ENCODE measurements at regions not wholly inside any gene's neighbourhood (a gene's known extent, or its start where the extent isn't known, plus 50 kb on each side); places are given as distances from the start of the nearest gene placed in this dataset.

- H4K91ac ChIP-seq (ENCODE audit: low read depth, low read length, poor library complexity) = no peak overlapping the region
- H2AK5ac ChIP-seq (ENCODE audit: low read depth, low read length) = no peak overlapping the region
- no peak overlapping the region for H3K14ac ChIP-seq (ENCODE audit: low read length)
- no peak overlapping the region for H3K4me2 ChIP-seq (ENCODE audit: insufficient read depth, low read length, poor library complexity, severe bottlenecking)
- no peak overlapping the region for H3K27ac ChIP-seq (replicated peaks; ENCODE audit: low read length)
- H3K18ac ChIP-seq (ENCODE audit: low read length) = no peak overlapping the region
- H3K9me3 ChIP-seq (replicated peaks in 1 of 2; ENCODE audit: control insufficient read depth in 2 of 2, insufficient read depth in 1 of 2, low read depth in 1 of 2, low read length in 2 of 2) = no peaks in the 10 kb centered on the region
- H2BK12ac ChIP-seq (ENCODE audit: low read length) = no peak overlapping the region
- no peaks in the 10 kb centered on the region for H3K79me1 ChIP-seq (ENCODE audit: low read depth, low read length)
- H3K4me3 ChIP-seq (ENCODE audit: low read length in 2 of 2) = no peak overlapping the region
- no peak overlapping the region for H2AFZ ChIP-seq (ENCODE audit: low read length)
- H2BK120ac ChIP-seq (ENCODE audit: low read depth, low read length) = no peak overlapping the region
- DNase-seq (ENCODE audit: low spot score) = no peak
- no peak overlapping the region for H3K4ac ChIP-seq (ENCODE audit: low read length)
- H3K9ac ChIP-seq (ENCODE audit: low read depth, low read length, poor library complexity) = no peak overlapping the region
- no peak overlapping the region for H4K8ac ChIP-seq (ENCODE audit: low read depth, low read length)
- H3K23ac ChIP-seq (ENCODE audit: low read depth, low read length, poor library complexity) = no peak overlapping the region
- no peaks in the 10 kb centered on the region for H3K4me1 ChIP-seq (ENCODE audit: control insufficient read depth in 2 of 2, insufficient read depth in 1 of 2, low read depth in 1 of 2, low read length in 2 of 2)
- no CpG with 5 or more reads among the region's 1 CpG for WGBS, 2 donors (ENCODE audit: extremely low coverage in 2 of 2, insufficient read length in 2 of 2, insufficient replicate concordance in 1 of 2)
- H2BK15ac ChIP-seq (ENCODE audit: low read length) = no peak overlapping the region
- no peaks in the 10 kb centered on the region for H3K27me3 ChIP-seq (ENCODE audit: control insufficient read depth in 3 of 3, insufficient read depth in 3 of 3, low read depth in 1 of 3, low read length in 3 of 3)
- H2BK5ac ChIP-seq (ENCODE audit: low read length) = no peak overlapping the region
- no peaks in the 10 kb centered on the region for H3K36me3 ChIP-seq (replicated peaks in 1 of 2; ENCODE audit: control insufficient read depth in 2 of 2, insufficient read depth in 2 of 2, low read length in 2 of 2)
These were observed 264.5 kb upstream of the RASGRP1 start for GRCh38 chr15:38829086-38829485.

GRCh38 chr15:38842226-38842625 is 277.6 kb upstream of the RASGRP1 start:
- no CpG with 5 or more reads among the region's 1 CpG for WGBS, 2 donors (ENCODE audit: extremely low coverage in 2 of 2, insufficient read length in 2 of 2, insufficient replicate concordance in 1 of 2)
- H4K8ac ChIP-seq (ENCODE audit: low read depth, low read length) = no peak overlapping the region
- no peak overlapping the region for H3K27ac ChIP-seq (replicated peaks; ENCODE audit: low read length)
- no peak overlapping the region for H3K9ac ChIP-seq (ENCODE audit: low read depth, low read length, poor library complexity)
- H3K4me3 ChIP-seq (ENCODE audit: low read length in 2 of 2) = no peak overlapping the region
- no peaks in the 10 kb centered on the region for H3K79me1 ChIP-seq (ENCODE audit: low read depth, low read length)
- H3K9me3 ChIP-seq (replicated peaks in 1 of 2; ENCODE audit: control insufficient read depth in 2 of 2, insufficient read depth in 1 of 2, low read depth in 1 of 2, low read length in 2 of 2) = no peaks in the 10 kb centered on the region
- H3K14ac ChIP-seq (ENCODE audit: low read length) = no peak overlapping the region
- H2AK5ac ChIP-seq (ENCODE audit: low read depth, low read length) = no peak overlapping the region
- no peak overlapping the region for H4K91ac ChIP-seq (ENCODE audit: low read depth, low read length, poor library complexity)
- no peak overlapping the region for H3K4me2 ChIP-seq (ENCODE audit: insufficient read depth, low read length, poor library complexity, severe bottlenecking)
- H3K4ac ChIP-seq (ENCODE audit: low read length) = no peak overlapping the region
- no peak overlapping the region for H3K18ac ChIP-seq (ENCODE audit: low read length)
- no peaks in the 10 kb centered on the region for H3K4me1 ChIP-seq (ENCODE audit: control insufficient read depth in 2 of 2, insufficient read depth in 1 of 2, low read depth in 1 of 2, low read length in 2 of 2)
- H2BK15ac ChIP-seq (ENCODE audit: low read length) = no peak overlapping the region
- no peak overlapping the region for H3K23ac ChIP-seq (ENCODE audit: low read depth, low read length, poor library complexity)
- H2BK5ac ChIP-seq (ENCODE audit: low read length) = no peak overlapping the region
- H3K27me3 ChIP-seq (ENCODE audit: control insufficient read depth in 3 of 3, insufficient read depth in 3 of 3, low read depth in 1 of 3, low read length in 3 of 3) = no peaks in the 10 kb centered on the region
- no peak overlapping the region for H2BK120ac ChIP-seq (ENCODE audit: low read depth, low read length)
- no peak overlapping the region for H2BK12ac ChIP-seq (ENCODE audit: low read length)
- no peaks in the 10 kb centered on the region for H3K36me3 ChIP-seq (replicated peaks in 1 of 2; ENCODE audit: control insufficient read depth in 2 of 2, insufficient read depth in 2 of 2, low read length in 2 of 2)
- DNase-seq (ENCODE audit: low spot score) = no peak
- H2AFZ ChIP-seq (ENCODE audit: low read length) = no peak overlapping the region

GRCh38 chr15:38843051-38843501 is 278.5 kb upstream of the RASGRP1 start:
- H4K91ac ChIP-seq (ENCODE audit: low read depth, low read length, poor library complexity) = no peak overlapping the region
- H2BK12ac ChIP-seq (ENCODE audit: low read length) = no peak overlapping the region
- no peaks in the 10 kb centered on the region for H3K9me3 ChIP-seq (replicated peaks in 1 of 2; ENCODE audit: control insufficient read depth in 2 of 2, insufficient read depth in 1 of 2, low read depth in 1 of 2, low read length in 2 of 2)
- H2BK5ac ChIP-seq (ENCODE audit: low read length) = no peak overlapping the region
- H3K4me2 ChIP-seq (ENCODE audit: insufficient read depth, low read length, poor library complexity, severe bottlenecking) = no peak overlapping the region
- DNase-seq (ENCODE audit: low spot score) = no peak
- H3K4ac ChIP-seq (ENCODE audit: low read length) = no peak overlapping the region
- WGBS, 2 donors (ENCODE audit: extremely low coverage in 2 of 2, insufficient read length in 2 of 2, insufficient replicate concordance in 1 of 2) = no CpG with 5 or more reads among the region's 3 CpGs
- H3K14ac ChIP-seq (ENCODE audit: low read length) = no peak overlapping the region
- no peaks in the 10 kb centered on the region for H3K4me1 ChIP-seq (ENCODE audit: control insufficient read depth in 2 of 2, insufficient read depth in 1 of 2, low read depth in 1 of 2, low read length in 2 of 2)
- no peak overlapping the region for H3K9ac ChIP-seq (ENCODE audit: low read depth, low read length, poor library complexity)
- no peaks in the 10 kb centered on the region for H3K36me3 ChIP-seq (replicated peaks in 1 of 2; ENCODE audit: control insufficient read depth in 2 of 2, insufficient read depth in 2 of 2, low read length in 2 of 2)
- H2BK15ac ChIP-seq (ENCODE audit: low read length) = no peak overlapping the region
- H3K4me3 ChIP-seq (ENCODE audit: low read length in 2 of 2) = no peak overlapping the region
- H3K23ac ChIP-seq (ENCODE audit: low read depth, low read length, poor library complexity) = no peak overlapping the region
- H4K8ac ChIP-seq (ENCODE audit: low read depth, low read length) = no peak overlapping the region
- no peak overlapping the region for H2AK5ac ChIP-seq (ENCODE audit: low read depth, low read length)
- no peak overlapping the region for H3K18ac ChIP-seq (ENCODE audit: low read length)
- H2BK120ac ChIP-seq (ENCODE audit: low read depth, low read length) = no peak overlapping the region
- no peaks in the 10 kb centered on the region for H3K27me3 ChIP-seq (ENCODE audit: control insufficient read depth in 3 of 3, insufficient read depth in 3 of 3, low read depth in 1 of 3, low read length in 3 of 3)
- H3K27ac ChIP-seq (replicated peaks; ENCODE audit: low read length) = no peak overlapping the region
- no peaks in the 10 kb centered on the region for H3K79me1 ChIP-seq (ENCODE audit: low read depth, low read length)
- H2AFZ ChIP-seq (ENCODE audit: low read length) = no peak overlapping the region

- H3K27ac ChIP-seq (replicated peaks; ENCODE audit: low read length) = no peak overlapping the region
These were observed 279.3 kb upstream of the RASGRP1 start for GRCh38 chr15:38843736-38844590.

More at GRCh38 chr15:38843736-38844590, 279.3 kb upstream of the RASGRP1 start:
- H3K4me3 ChIP-seq (ENCODE audit: low read length in 2 of 2) = no peak overlapping the region
- H4K91ac ChIP-seq (ENCODE audit: low read depth, low read length, poor library complexity) = no peak overlapping the region
- no peaks in the 10 kb centered on the region for H3K36me3 ChIP-seq (replicated peaks in 1 of 2; ENCODE audit: control insufficient read depth in 2 of 2, insufficient read depth in 2 of 2, low read length in 2 of 2)
- no peak overlapping the region for H4K8ac ChIP-seq (ENCODE audit: low read depth, low read length)
- H3K27me3 ChIP-seq (ENCODE audit: control insufficient read depth in 3 of 3, insufficient read depth in 3 of 3, low read depth in 1 of 3, low read length in 3 of 3) = no peaks in the 10 kb centered on the region
- no peak overlapping the region for H2AFZ ChIP-seq (ENCODE audit: low read length)
- H3K18ac ChIP-seq (ENCODE audit: low read length) = no peak overlapping the region
- H3K9ac ChIP-seq (ENCODE audit: low read depth, low read length, poor library complexity) = no peak overlapping the region
- no peak overlapping the region for H3K4ac ChIP-seq (ENCODE audit: low read length)
- no peaks in the 10 kb centered on the region for H3K79me1 ChIP-seq (ENCODE audit: low read depth, low read length)
- H3K4me2 ChIP-seq (ENCODE audit: insufficient read depth, low read length, poor library complexity, severe bottlenecking) = no peak overlapping the region
- no peaks in the 10 kb centered on the region for H3K9me3 ChIP-seq (replicated peaks in 1 of 2; ENCODE audit: control insufficient read depth in 2 of 2, insufficient read depth in 1 of 2, low read depth in 1 of 2, low read length in 2 of 2)
- H2BK15ac ChIP-seq (ENCODE audit: low read length) = no peak overlapping the region
- H2AK5ac ChIP-seq (ENCODE audit: low read depth, low read length) = no peak overlapping the region
- WGBS, 2 donors (ENCODE audit: extremely low coverage in 2 of 2, insufficient read length in 2 of 2, insufficient replicate concordance in 1 of 2) = no CpG with 5 or more reads among the region's 10 CpGs
- no peak overlapping the region for H2BK120ac ChIP-seq (ENCODE audit: low read depth, low read length)
- no peak overlapping the region for H3K23ac ChIP-seq (ENCODE audit: low read depth, low read length, poor library complexity)
- no peaks in the 10 kb centered on the region for H3K4me1 ChIP-seq (ENCODE audit: control insufficient read depth in 2 of 2, insufficient read depth in 1 of 2, low read depth in 1 of 2, low read length in 2 of 2)
- H3K14ac ChIP-seq (ENCODE audit: low read length) = no peak overlapping the region
- H2BK12ac ChIP-seq (ENCODE audit: low read length) = no peak overlapping the region
- DNase-seq (ENCODE audit: low spot score) = no peak
- H2BK5ac ChIP-seq (ENCODE audit: low read length) = no peak overlapping the region

Data from neuronal stem cell (in vitro differentiated cells).